ENCODE measurements at regions not wholly inside any gene's neighbourhood (a gene's known extent, or its start where the extent isn't known, plus 50 kb on each side); places are given as distances from the start of the nearest gene placed in this dataset.
"Not testable (repeated sequence)": the region's sequence is repeated elsewhere in the genome, so short reads cannot be mapped to it uniquely, and the experiment has no call there.

DNA sequence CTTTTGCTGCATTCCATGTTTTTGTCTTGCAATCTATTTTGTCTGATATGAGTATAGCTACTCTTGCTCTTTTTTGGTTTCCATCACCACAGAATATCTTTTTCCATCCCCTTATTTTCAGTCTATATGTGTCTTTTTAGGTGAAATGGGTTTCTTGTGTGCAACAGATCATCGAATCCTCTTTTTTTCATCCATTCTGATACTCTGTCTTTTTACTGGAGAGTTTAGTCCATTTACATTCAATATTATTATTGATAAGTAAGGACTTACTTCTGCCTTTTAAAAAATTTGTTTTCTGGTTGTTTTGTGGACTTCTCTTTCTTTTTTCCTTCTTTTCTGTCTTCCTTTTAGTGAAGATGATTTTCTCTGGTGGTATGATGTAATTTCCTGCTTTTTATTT lies 64.6 kb upstream of the CD55 start:
- H3K4me1 ChIP-seq (ENCODE audit: insufficient read depth, low read length, poor library complexity, severe bottlenecking): no peaks in the 10 kb centered on the region
- TF ChIP-seq, protein P1, sequence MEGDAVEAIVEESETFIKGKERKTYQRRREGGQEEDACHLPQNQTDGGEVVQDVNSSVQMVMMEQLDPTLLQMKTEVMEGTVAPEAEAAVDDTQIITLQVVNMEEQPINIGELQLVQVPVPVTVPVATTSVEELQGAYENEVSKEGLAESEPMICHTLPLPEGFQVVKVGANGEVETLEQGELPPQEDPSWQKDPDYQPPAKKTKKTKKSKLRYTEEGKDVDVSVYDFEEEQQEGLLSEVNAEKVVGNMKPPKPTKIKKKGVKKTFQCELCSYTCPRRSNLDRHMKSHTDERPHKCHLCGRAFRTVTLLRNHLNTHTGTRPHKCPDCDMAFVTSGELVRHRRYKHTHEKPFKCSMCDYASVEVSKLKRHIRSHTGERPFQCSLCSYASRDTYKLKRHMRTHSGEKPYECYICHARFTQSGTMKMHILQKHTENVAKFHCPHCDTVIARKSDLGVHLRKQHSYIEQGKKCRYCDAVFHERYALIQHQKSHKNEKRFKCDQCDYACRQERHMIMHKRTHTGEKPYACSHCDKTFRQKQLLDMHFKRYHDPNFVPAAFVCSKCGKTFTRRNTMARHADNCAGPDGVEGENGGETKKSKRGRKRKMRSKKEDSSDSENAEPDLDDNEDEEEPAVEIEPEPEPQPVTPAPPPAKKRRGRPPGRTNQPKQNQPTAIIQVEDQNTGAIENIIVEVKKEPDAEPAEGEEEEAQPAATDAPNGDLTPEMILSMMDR (conservative IDR thresholded peaks at IDR 0.05; ENCODE audit: low read depth, low read length): no peak
- TF ChIP-seq EZH2 (IDR thresholded peaks at IDR 0.05; ENCODE audit: borderline replicate concordance, low read depth, low read length, poor library complexity, severe bottlenecking): no peak
- no peaks in the 10 kb centered on the region for H3K36me3 ChIP-seq (ENCODE audit: insufficient read depth, low read length, poor library complexity, severe bottlenecking)
- H3K27ac ChIP-seq (ENCODE audit: low read depth, low read length, poor library complexity, severe bottlenecking): no peak overlapping the region
- no peaks in the 10 kb centered on the region for H3K27me3 ChIP-seq (replicated peaks; ENCODE audit: insufficient read depth, low read depth, low read length, poor library complexity)
- no peak overlapping the region for H3K4me3 ChIP-seq (ENCODE audit: low read depth, low read length, poor library complexity, severe bottlenecking)
- BruUV-seq (replicated peaks): no TSS peak
- no peak for DNase-seq (ENCODE audit: low spot score)
- CTCF ChIA-PET: no interaction called here
- no peaks in the 10 kb centered on the region for H3K9me3 ChIP-seq (ENCODE audit: low read depth, low read length, poor library complexity, severe bottlenecking)
- POLR2A ChIA-PET (ENCODE audit: low non-redundant PET): no interaction called here
- intact Hi-C loops (cut with micrococcal nuclease; ENCODE audit: unreplicated experiment): no loop called here

DNA sequence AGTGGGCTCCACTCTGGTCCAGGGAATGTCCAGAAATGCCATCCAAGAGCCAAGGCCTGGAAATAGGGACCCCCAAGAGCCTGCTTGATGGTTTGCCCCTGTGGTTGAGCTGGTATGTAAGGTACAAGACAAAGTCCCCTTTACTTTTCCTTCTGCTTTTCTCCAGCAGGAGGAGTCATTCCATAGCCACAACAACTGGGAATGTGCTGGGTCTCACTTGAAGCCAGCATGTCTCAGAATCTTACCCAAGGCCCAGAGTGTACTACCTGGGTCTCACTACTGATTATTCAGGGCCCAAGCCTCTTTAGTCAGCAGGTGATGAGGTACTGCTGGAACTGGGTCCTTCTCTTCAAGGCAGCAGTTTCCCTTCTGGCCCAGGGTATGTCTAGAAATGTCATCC lies 62.1 kb upstream of the CD55 start:
- no peaks in the 10 kb centered on the region for H3K36me3 ChIP-seq (ENCODE audit: insufficient read depth, low read length, poor library complexity, severe bottlenecking)
- H3K4me3 ChIP-seq (ENCODE audit: low read depth, low read length, poor library complexity, severe bottlenecking): no peak overlapping the region
- no peak for DNase-seq (ENCODE audit: low spot score)
- H3K9me3 ChIP-seq (ENCODE audit: low read depth, low read length, poor library complexity, severe bottlenecking): no peaks in the 10 kb centered on the region
- ChIA-PET POLR2A (ENCODE audit: low non-redundant PET) (no interaction called here), CTCF (no interaction called here)
- no TSS peak for BruUV-seq (replicated peaks)
- no peak for TF ChIP-seq EZH2 (IDR thresholded peaks at IDR 0.05; ENCODE audit: borderline replicate concordance, low read depth, low read length, poor library complexity, severe bottlenecking)
- TF ChIP-seq, protein P1 (conservative IDR thresholded peaks at IDR 0.05; ENCODE audit: low read depth, low read length): peak; percentile 34
- intact Hi-C loops (cut with micrococcal nuclease; ENCODE audit: unreplicated experiment): no loop called here
- H3K4me1 ChIP-seq (ENCODE audit: insufficient read depth, low read length, poor library complexity, severe bottlenecking): no peaks in the 10 kb centered on the region
- no peak overlapping the region for H3K27ac ChIP-seq (ENCODE audit: low read depth, low read length, poor library complexity, severe bottlenecking)
- H3K27me3 ChIP-seq (replicated peaks; ENCODE audit: insufficient read depth, low read depth, low read length, poor library complexity): no peaks in the 10 kb centered on the region

DNA sequence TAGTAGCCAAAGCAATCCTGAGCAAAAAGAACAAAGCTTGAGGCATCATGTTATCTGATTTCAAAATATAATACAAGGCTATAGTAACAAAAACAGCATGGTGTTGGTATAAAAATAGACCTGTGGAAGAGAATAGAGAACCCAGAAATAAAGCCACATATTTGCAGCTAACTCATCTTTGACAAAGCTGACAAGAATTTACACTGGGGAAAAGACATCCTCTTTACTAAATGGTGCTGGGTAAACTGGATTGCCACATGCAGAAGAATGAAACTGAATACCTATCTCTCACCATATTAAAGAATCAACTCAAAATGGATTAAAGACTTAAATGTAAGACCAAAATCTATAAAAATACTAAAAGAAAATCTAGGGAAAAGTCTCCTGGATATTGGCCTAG lies 59.5 kb upstream of the CD55 start:
- TF ChIP-seq EZH2 (IDR thresholded peaks at IDR 0.05; ENCODE audit: borderline replicate concordance, low read depth, low read length, poor library complexity, severe bottlenecking): no peak
- TF ChIP-seq, protein P1 (conservative IDR thresholded peaks at IDR 0.05; ENCODE audit: low read depth, low read length): no peak
- ChIA-PET POLR2A (ENCODE audit: low non-redundant PET) (no interaction called here), CTCF (no interaction called here)
- Histone ChIP-seq H3K4me1 (ENCODE audit: insufficient read depth, low read length, poor library complexity, severe bottlenecking) (no peaks in the 10 kb centered on the region), H3K27me3 (replicated peaks; ENCODE audit: insufficient read depth, low read depth, low read length, poor library complexity) (no peaks in the 10 kb centered on the region), H3K27ac (ENCODE audit: low read depth, low read length, poor library complexity, severe bottlenecking) (no peak overlapping the region), H3K4me3 (ENCODE audit: low read depth, low read length, poor library complexity, severe bottlenecking) (no peak overlapping the region), H3K36me3 (ENCODE audit: insufficient read depth, low read length, poor library complexity, severe bottlenecking) (no peaks in the 10 kb centered on the region), H3K9me3 (ENCODE audit: low read depth, low read length, poor library complexity, severe bottlenecking) (no peaks in the 10 kb centered on the region)
- intact Hi-C loops (cut with micrococcal nuclease; ENCODE audit: unreplicated experiment): no loop called here
- BruUV-seq (replicated peaks): no TSS peak
- no peak for DNase-seq (ENCODE audit: low spot score)

DNA sequence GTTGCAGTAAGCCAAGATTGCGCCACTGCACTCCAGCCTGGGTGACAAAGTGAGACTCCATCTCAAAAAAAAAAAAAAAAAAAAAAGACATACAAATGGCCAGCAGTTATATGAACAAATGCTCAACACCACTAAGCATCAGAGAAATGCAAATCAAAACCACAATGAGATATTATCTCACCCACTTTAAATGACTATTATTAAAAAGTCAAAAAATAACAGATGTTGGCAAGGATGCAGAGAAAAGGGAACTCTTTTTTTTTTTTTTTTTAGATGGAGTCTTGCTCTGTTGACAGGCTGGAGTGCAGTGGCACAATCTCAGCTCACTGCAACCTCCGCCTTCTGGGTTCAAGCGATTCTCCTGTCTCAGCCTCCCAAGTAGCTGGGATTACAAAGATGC lies 58.6 kb upstream of the CD55 start:
- DNase-seq (ENCODE audit: low spot score); intact Hi-C loops (cut with micrococcal nuclease; ENCODE audit: unreplicated experiment); CTCF ChIA-PET; H3K4me1 ChIP-seq (ENCODE audit: insufficient read depth, low read length, poor library complexity, severe bottlenecking); H3K27ac ChIP-seq (ENCODE audit: low read depth, low read length, poor library complexity, severe bottlenecking); POLR2A ChIA-PET (ENCODE audit: low non-redundant PET); H3K36me3 ChIP-seq (ENCODE audit: insufficient read depth, low read length, poor library complexity, severe bottlenecking); H3K9me3 ChIP-seq (ENCODE audit: low read depth, low read length, poor library complexity, severe bottlenecking); H3K27me3 ChIP-seq (replicated peaks; ENCODE audit: insufficient read depth, low read depth, low read length, poor library complexity); BruUV-seq (replicated peaks); H3K4me3 ChIP-seq (ENCODE audit: low read depth, low read length, poor library complexity, severe bottlenecking): not testable (repeated sequence)
